Right lung (tissue), 2 donors: ENCODE measurements at regions not wholly inside any gene's neighbourhood (a gene's known extent, or its start where the extent isn't known, plus 50 kb on each side); places are given as distances from the start of the nearest gene placed in this dataset.

Source experiments
- DNase-seq, 2 donors: peaks; one replicate each; pipeline ENCODE4 v3.0.0-alpha.2; 2013

DNA sequence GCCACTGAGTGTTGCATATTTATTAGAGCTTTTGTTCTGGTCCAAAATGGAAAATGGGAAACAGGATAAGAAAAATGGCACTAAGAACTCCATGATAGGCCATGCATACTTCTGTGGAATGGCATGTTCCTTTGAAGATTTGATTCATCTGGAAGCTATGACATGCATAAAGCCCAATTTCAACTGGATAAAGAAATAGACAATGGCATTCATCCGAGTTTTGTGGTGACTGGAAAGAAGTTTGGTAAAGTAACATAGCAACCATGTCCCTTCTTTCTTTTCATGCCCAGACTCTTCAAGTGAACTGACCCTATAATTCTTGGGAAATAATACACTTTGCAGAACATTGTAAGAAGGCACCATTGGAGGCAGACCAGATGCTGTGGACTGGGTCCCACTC lies 368.4 kb upstream of the IL12A start:
- no peak for DNase-seq

DNA sequence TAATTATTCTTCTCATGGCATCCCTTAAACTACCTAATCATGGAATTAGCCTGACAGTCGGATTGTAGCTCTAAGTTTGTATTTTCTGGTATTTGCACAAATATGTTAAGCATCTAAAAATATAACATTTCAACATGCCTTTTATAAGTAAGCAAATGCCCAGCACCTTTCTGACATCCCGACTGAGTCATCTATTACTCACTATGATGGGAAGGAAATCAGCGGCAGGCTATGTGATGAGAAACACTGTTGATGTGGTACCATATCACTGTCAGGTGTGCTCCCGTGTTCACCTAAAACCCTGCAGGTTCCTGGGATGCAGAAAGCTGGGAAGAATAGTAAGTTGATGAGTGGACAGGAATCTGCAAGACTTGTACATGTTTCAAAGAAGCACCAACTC lies 367.8 kb upstream of the IL12A start:
- DNase-seq = no peak

DNA sequence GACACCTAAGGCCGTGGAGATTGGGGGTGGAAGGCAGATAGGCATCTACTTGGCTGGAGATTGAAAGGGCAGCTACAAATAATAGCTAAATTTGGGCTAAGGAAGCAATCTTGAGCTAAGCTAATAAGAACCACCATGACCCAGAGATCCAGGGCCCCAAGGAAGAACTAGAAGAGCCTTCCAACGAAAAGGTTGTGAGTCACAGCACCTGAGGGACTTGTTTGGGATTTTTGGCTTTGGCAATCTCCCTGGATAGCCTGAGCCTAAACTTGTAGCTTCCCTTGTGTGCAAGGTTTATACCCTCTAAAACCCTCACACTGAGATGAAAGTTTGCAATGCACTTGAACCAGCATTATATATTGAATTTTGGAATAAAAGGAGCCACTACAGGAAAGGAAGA lies 364.0 kb upstream of the IL12A start:
- no peak for DNase-seq

DNA sequence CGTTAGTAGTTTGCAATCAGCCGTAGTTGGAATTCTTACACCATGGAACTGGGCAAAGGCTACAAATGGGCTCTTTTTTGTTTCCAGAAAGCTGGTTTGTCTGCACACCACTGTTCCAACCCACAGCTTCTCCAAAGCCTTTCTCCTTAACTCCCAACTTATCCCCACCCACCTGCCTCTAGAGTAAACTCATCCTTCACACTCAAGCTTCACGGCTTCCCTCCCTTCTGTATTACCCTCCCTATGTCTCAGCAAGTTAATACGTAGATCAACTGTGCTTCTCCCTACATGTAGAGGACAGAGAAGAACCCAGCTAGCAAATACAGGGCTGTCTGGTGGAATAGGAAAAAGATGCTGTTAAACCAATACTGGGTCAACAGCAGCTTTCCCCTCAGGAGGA lies 363.0 kb upstream of the IL12A start:
- no peak for DNase-seq

DNA sequence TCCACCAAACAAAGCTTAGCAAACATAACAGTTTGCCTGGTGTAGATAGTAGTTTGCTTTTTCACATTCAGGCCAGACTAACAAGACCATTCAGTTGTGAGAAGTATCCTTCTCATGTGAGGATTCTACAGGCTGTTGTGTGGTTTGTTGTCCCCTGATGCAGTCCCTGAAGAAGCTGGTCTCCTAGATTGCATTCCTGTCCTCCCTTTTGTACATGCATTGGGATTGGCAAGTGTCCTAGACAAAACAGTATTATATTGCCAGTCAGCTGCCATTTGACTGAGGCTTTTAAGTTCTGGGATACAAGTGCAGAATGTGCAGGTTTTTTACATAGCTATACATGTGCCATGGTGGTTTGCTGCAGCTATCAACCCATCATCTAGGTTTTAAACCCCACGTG lies 362.0 kb upstream of the IL12A start:
- no peak for DNase-seq

DNA sequence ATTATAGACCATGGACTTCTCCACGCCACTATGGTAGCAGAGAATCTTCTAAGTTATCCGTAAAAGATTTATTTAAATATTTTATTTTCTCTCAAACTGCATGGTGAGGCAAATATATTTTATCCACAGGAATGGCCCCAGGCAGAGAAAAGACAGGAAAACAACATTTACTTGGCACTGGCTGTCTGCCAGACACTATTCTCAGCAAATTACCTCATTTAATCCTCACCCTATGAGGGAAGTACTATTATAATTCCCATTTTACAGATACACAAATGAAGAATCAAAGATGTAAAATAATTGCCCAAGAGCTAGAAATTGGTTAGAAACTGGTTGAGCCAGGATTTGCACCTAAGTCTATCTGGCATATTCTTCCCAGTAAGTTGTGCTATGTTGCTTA lies 361.4 kb upstream of the IL12A start:
- DNase-seq = no peak

DNA sequence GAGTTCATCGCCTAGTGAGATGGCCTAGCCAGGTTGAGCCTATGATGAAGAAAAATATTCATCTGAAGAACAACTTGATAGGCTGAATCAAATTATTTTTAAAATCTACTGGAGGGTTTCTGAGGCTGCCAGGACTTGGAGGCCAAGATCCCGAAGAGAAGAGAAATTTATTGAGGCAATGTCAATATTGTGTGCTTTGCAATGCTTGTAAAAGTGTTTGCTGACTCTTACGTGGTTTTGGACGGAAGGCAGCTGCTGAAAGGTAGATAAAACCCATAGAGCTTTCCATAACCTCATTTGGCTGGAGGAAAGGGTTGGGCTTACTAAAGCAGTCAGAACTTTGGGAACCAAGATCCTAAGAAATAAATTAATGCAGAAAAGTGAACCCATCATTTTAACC lies 361.0 kb upstream of the IL12A start:
- DNase-seq = peak in 1 of 2 donors; percentile 8

DNA sequence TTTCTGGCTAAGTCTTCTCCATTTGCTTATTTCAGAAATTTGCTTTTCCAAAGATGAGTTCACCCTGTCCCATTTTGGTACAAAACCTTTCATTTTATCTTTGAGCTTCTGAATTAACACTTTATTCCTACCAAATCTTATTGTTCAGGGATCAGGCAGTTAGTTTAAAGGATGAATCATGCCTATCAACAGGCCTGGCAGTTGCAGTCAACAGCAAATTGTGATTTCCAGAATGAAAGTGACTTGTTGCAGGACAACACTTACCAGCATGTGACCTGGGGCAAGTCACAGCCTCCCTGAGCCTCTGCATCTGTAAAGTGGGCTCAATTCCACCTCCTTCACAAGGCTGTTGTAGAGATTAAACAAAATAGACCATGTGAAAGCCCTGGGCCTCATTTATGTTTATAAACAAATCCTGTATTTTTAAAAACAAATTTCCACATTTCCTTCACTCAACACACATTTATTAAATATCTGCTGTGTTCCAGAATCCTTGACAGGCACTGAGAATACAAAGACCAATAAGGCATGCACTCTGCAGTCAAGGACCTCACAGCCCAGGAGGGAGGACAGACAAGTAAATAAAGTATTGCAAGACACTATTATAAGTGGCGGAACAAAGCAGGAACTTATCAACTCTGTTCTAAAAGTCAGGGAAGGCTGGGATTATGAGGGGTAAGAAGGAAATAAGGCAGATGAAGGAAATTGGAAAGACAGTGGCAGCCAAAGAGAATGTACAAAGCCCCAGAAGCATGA lies 359.1 kb upstream of the IL12A start:
- DNase-seq = no peak

DNA sequence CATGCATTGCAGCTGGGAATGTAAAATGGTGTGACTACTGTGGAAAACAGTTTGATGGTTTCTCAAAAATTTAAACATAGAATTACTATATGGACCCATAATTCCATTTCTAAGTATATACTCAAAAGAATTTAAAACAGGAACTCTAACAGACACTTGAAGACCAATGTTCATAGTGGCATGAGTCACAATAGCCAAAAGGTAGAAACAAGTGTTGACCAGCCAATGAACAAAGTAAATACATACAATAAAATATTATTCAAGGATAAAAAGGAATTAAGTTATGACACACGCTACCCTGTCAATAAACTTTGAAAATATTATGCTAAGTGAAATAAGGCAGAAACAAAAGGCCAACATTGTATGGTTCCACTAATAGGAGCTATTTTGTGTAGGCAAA lies 357.4 kb upstream of the IL12A start:
- no peak for DNase-seq

DNA sequence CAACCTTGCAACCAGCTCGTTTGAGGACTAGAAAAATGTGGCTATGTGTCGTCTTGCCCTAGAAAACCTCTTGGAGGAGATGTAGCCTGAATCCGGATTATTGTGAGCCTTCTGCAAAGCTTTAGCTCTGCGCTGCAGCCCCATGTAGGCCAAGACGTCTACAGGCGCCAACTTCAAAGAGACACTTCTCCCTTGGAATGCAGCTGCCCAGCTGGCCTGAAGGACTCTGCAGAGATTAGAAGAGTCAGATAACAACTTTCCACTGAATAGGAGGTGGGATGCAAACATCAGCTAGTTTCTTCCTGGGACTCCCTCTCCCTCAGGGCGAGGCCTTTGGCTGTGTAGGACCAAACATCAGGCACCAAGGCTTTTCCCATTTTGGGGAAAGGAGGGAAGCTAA lies 356.5 kb upstream of the IL12A start:
- DNase-seq = peak; percentile 41 to 46

DNA sequence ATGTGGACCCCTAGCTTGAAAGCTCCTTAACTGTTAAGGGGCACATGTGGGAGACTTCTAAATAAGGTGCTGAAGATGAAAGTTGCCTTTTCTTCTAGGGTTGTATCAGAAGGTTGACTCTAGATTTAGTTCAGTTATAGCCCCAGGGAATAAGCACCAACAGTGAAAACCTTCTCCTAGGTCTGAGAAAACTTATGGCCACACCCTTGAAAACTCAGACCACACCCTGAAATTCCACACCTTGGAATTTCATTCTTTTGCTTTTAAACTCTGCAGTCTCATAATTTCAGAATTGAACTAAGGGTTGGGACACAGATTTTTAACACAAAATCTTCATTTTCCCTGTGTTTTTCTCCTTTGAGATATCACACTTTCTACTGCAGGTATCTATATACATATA lies 355.8 kb upstream of the IL12A start:
- no peak for DNase-seq

DNA sequence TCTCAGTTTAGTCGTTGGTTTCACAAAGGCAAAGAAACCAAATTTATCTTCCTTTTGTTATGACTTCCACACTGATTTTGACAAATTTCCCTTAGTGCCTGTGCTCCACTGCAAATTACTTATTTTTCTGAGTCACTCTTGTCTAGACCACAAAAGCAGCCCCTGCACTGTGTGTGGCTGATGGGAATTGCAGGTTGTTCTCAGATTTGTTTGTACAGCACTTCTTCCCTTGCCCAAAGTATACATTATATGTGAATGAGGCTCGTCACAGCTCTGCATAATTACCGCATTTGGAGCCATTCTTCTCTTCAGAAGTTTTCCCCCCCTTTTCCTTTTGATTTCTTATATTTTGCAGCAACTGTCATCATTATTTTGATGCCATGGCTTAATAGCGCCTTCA lies 354.2 kb upstream of the IL12A start:
- DNase-seq = no peak

DNA sequence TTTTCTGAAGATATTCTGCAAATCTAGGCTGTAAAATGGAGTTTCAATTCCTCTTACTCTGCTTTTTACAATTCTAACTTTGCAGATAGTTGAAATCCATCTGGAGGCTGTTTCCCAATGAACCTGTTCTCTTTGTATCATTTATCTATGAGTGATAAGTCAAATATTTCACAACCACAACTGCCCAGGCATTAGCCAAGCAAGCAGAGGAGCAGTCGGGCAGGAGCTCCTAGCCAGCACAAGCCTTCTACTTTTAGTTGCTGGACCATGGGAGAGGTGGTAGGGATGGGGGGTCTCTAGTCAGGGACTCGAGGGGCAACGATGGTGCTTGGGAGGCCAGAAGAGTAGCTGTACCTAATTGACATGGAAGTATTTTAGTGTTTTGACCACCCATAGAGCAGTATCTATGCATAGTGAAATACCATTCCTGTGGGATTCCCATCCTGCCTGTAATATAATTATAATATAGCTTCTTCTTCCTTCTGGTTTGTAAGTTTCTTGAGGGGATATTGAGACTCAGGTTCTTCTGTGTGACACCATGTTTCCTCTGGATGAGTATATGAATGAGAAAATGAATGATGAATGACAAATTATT lies 353.5 kb upstream of the IL12A start:
- DNase-seq = no peak

DNA sequence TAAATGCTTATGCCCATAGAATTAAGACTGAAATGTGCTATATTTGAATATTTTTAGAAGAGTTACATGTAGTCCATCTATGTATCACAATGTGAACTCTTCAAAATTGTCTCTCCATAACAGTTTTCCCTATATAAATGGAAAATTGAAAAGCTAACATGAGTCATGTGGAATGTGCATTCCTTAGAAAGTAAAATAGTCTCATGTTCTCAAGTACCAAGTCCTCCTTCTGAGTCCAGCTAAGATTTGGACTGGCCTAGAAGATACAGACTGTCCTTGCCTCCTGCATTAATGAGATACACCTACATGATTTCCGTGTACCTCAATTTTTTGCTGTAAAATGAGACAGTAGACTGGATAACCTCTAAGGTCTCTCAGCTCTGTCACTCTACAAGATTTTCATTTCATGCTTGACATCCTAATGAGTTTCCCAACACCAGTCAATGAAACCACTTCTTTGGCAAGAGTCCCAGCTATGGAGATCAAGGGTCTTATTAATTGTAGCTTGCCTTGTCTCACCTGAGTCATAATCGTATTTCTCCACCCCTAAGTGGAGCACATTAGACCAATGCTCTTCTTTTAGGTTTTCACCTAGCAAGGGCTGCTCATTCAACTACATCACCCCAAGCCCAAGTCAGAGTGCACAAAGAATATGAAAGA lies 350.6 kb upstream of the IL12A start:
- DNase-seq = no peak

DNA sequence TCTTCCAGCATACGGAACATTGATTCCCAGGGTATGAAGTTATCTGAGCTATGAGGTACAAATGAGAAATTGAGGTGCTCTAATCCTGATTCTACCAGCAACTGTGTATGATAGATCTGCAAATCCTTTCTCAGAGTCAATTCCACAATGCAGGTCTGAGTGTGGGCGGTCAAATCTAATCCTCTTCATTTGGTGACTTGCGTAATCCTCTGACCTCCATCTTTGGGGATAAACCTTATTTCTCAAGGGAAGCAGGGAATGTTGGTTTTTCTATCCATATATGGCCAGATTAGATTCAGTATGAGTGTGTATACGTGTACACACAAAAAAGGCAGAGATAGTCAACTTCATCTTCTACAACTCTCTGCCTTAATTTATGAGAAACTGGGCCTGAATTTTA lies 348.4 kb upstream of the IL12A start:
- DNase-seq = no peak

DNA sequence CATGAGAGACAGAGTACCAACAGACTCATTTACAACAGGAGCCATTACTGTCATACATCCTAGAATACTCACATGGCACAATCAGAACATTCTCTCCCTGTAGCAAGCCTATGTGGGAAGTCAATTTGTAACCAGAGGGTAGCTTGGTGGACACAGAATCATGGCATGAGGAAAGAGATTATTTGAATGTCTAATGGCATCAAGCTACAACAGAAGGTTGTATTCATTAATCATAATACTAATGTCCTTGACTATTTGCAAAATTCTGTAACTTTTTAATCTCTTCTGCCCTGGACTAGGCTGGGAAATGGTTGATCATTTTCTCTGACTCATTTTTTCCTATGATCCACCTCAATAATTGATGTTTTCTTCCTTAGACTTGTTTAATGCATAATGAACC lies 345.2 kb upstream of the IL12A start:
- no peak for DNase-seq

DNA sequence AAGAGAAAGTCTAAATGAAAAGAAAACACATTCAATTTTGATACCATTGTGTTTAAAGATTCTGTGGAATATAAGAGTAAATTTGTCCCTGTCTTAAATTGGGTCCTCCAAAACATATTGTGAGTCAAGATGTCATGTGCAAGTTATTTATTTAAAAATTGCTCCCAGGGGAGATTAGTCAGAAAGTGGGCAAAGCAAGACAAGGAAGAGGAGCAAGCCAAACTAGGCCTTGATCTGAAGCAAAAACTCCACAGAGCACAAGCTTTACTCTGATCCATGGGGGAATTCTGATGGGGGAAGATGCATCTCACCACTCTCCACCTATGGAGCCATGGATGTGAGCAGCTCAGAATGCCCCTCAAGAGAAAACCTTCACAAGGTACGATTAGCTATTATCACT lies 342.8 kb upstream of the IL12A start:
- no peak for DNase-seq

DNA sequence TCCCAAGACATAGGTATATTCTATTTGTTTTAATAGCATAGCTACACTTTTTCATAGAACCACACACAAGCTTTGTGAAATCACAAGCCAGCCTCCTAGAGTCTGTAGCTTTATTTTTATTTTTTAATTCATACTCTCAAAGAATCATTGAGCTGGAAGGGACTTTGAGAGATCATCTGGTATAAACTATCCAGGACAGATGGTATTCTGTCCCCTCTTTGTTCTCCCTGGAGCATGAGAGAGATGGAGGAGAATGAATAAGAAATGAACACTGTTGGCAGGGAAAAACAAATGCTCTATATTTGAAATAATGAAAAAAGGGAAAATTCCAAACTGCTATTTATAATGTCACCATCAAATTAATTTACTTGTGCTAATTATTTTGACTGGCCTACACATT lies 338.7 kb upstream of the IL12A start:
- DNase-seq = no peak

DNA sequence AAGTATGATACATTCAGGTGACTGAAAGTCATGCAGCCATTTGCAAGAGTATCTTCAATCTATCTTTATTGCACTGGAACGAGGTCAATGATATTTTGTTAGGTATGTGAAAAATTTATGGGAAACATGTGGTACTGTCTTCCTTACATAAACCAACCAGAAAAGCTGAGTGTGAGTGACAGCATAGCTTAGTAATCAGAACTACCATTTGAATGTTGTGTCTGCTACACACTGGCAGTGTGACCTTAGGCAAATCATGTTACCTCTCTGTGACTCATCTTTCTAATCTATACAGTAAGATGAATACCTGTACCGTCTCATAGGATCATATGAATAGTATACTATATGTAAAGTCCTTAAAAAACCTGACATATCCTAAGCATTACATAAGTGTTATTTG lies 337.9 kb upstream of the IL12A start:
- no peak for DNase-seq

DNA sequence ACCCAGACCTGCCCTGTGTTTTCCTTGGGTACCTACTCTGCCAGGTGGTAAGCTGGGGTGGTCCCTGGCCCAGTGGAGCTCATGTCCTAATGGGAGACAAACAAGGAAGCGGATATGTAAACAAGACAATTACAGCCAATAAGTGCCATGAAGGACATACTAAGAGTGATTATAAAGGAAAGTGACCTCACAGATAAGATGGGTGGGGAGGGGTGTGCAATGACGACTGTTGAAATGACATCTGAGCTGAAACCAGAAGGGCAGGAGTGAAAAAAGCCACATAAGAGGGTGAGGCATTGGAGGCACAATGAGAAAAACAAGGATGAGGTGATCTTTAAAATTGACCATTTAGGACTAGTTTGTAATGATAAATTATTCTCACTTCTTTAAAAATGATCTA lies 336.2 kb upstream of the IL12A start:
- DNase-seq = no peak

DNA sequence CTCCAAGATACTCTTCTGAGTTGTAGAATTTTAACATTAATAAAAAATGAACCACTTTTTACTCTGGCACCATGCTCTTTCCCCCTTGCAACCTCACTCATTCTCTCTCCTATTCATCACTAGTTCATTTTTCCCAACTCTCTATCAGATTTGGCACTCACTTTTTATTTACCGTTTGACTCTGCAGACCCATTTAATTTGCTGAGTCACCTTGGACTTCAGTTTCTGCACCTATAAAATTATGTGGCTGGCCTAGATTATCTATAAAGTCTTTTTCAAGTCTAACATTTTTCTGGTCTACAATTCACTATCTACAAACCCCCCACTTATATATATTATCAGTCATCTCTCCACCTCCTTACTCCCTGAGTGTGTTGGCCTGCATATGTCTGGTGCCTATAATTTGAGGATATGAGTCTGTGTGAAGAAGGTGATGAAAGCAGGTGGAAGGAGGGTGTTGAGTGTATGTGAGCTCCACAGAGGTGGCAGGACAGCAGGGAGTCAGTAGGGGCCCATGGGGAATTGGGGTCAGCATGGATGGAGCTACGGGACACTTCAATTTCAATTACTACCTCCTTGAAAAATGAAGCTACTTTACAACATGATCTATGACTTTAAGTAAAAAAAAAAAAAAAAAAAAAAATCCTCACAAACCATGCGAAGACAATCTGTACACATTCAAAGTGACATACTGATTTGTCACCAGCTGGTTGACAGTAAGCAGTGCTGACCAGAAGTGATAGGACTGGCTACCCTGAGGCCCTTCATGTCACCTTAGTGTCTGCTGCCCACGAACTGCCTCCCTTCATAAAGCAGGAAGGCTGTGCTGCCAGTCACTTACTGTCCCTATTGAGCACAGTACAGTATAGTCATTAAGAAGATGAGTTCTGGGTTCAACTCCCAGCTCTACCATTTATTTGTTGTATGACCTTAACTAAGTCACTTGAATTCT lies 334.2 kb upstream of the IL12A start:
- no peak for DNase-seq

DNA sequence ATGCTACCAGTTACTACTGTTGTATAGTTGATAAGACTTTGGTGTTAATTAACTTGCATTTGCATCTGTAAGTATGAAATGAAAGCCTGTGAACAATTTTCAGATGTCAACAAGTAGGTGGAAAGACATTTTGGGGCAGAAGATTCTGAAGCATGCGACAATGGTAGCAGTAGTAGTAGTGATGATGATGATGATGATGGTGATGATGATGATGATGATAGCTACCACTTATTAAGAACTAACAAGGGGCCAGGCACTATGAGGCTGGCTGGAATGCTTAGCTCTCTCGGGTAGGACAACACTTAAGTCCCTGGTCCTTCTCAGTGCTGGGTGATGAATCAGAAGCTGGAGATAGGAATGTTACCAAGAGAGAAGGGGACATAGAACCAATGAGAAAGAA lies 333.4 kb upstream of the IL12A start:
- DNase-seq = no peak
